OCI-LY7 (cell line): ENCODE measurements at regions not wholly inside any gene's neighbourhood (a gene's known extent, or its start where the extent isn't known, plus 50 kb on each side); places are given as distances from the start of the nearest gene placed in this dataset.
"Not testable (repeated sequence)": the region's sequence is repeated elsewhere in the genome, so short reads cannot be mapped to it uniquely, and the experiment has no call there.

Experiments
- BruUV-seq: library from RNA; stranded (reverse); fragments of 400-500 nt; replicated peaks from 2 replicates; lab custom pipeline; 2021; lab: Mats Ljungman, UMichigan
- CTCF ChIA-PET: fragments of 300-600 bp; sonication (Branson Sonifier 250); formaldehyde crosslinking; loops from one replicate; lab custom pipeline; 2022; ENCODE audit warnings: antibody characterized with exemption; ENCODE audit not compliant: unreplicated experiment; lab: Charles Lee
- POLR2A ChIA-PET: fragments of 300-600 bp; sonication (Branson Sonifier 250); formaldehyde crosslinking; loops from one replicate; lab custom pipeline; 2022; ENCODE audit warnings: antibody characterized with exemption; lab: Charles Lee
- DNase-seq: peaks from one replicate; pipeline ENCODE4 v3.0.0-alpha.2; 2015; ENCODE audit warnings: low spot score
- H2AFZ ChIP-seq: fragments of 200-600 bp; sonication (generic), shearing (Covaris generic); 2 replicates; pipeline ENCODE4 v1.6.1; 2014; ENCODE audit warnings: mild to moderate bottlenecking, antibody characterized with exemption, low read length, moderate library complexity
- H3K27ac ChIP-seq: fragments of 200-600 bp; sonication (generic); 2 replicates; pipeline ENCODE4 v1.5.1; 2014; ENCODE audit warnings: mixed run types, low read depth, mild to moderate bottlenecking, moderate library complexity, low read length, inconsistent platforms; ENCODE audit not compliant: poor library complexity, severe bottlenecking
- H3K36me3 ChIP-seq: fragments of 200-600 bp; sonication (generic); 2 replicates; pipeline ENCODE4 v1.6.1; 2014; ENCODE audit warnings: mild to moderate bottlenecking, antibody characterized with exemption, low read length, moderate library complexity, mixed read lengths; ENCODE audit not compliant: insufficient read depth
- H3K4me1 ChIP-seq: fragments of 200-600 bp; sonication (generic); 2 replicates; pipeline ENCODE4 v1.5.1; 2014; ENCODE audit warnings: mild to moderate bottlenecking, low read length; ENCODE audit not compliant: insufficient read depth, poor library complexity, severe bottlenecking
- H3K4me2 ChIP-seq: fragments of 200-600 bp; sonication (generic); 2 replicates; pipeline ENCODE4 v1.6.1; 2014; ENCODE audit warnings: mild to moderate bottlenecking, low read length
- H3K4me3 ChIP-seq: fragments of 200-600 bp; sonication (generic); 2 replicates; pipeline ENCODE4 v1.5.1; 2014; ENCODE audit warnings: mild to moderate bottlenecking, low read depth, low read length; ENCODE audit not compliant: poor library complexity, severe bottlenecking
- H3K79me2 ChIP-seq: fragments of 200-600 bp; sonication (generic); 2 replicates; pipeline ENCODE4 v1.6.1; 2016; ENCODE audit warnings: low read depth, mild to moderate bottlenecking, low read length, moderate library complexity, mixed read lengths; ENCODE audit not compliant: insufficient read depth
- H3K9me2 ChIP-seq: fragments of 200-600 bp; sonication (generic); 2 replicates; pipeline ENCODE4 v1.6.1; 2016; ENCODE audit warnings: mild to moderate bottlenecking, low read length, mixed read lengths; ENCODE audit not compliant: insufficient read depth
- H3K9me3 ChIP-seq: fragments of 200-600 bp; sonication (generic); 2 replicates; pipeline ENCODE4 v1.6.1; 2014; ENCODE audit warnings: mild to moderate bottlenecking, mixed run types, low read length, mixed read lengths
- H4K20me1 ChIP-seq: fragments of 200-600 bp; sonication (generic); 2 replicates; pipeline ENCODE4 v1.6.1; 2014; ENCODE audit warnings: mild to moderate bottlenecking, antibody characterized with exemption, low read length, moderate library complexity, mixed read lengths; ENCODE audit not compliant: insufficient read depth
- CTCF ChIP-seq: fragments of 200-600 bp; sonication (generic); conservative IDR thresholded peaks from 2 replicates; pipeline ENCODE4 v1.5.1; 2014; ENCODE audit warnings: mild to moderate bottlenecking, antibody characterized with exemption, low read length, moderate library complexity, mixed read lengths
- EZH2phosphoT487 ChIP-seq: fragments of 200-600 bp; sonication (generic); IDR thresholded peaks from 2 replicates; pipeline ENCODE4 v1.6.1; 2018; ENCODE audit warnings: low read depth, borderline replicate concordance, mild to moderate bottlenecking, mixed run types, antibody characterized with exemption, low read length, moderate library complexity, mixed read lengths
- intact Hi-C: fragments of 100-400 bp; cut with micrococcal nuclease; formaldehyde crosslinking; loops from one replicate; pipeline ENCODE4 v1.10.0; 2022; ENCODE audit not compliant: unreplicated experiment

GRCh38 chr10:6838118-6838517 lies 258.0 kb upstream of the PRKCQ start:
- no peak overlapping the region for H3K27ac ChIP-seq
- H3K9me3 ChIP-seq, result no peaks in the 10 kb centered on the region
- H4K20me1 ChIP-seq, result no peaks in the 10 kb centered on the region
- ChIA-PET CTCF (no interaction called here), POLR2A (no interaction called here)
- intact Hi-C loops, result no loop called here
- H3K36me3 ChIP-seq, result no peaks in the 10 kb centered on the region
- no TSS peak for BruUV-seq
- no peaks in the 10 kb centered on the region for H3K79me2 ChIP-seq
- H3K4me3 ChIP-seq, result no peak overlapping the region
- H3K9me2 ChIP-seq, result no peaks in the 10 kb centered on the region
- no peak overlapping the region for H2AFZ ChIP-seq
- peak; percentile 10 for DNase-seq
- H3K4me2 ChIP-seq, result no peak overlapping the region
- TF ChIP-seq EZH2phosphoT487, result no peak
- TF ChIP-seq CTCF, result peak; percentile 67
- no peaks in the 10 kb centered on the region for H3K4me1 ChIP-seq

GRCh38 chr10:6833458-6834011 lies 253.5 kb upstream of the PRKCQ start:
- H3K27ac ChIP-seq, result no peak overlapping the region
- intact Hi-C loops, result no loop called here
- CTCF ChIA-PET, result no interaction called here
- POLR2A ChIA-PET, result no interaction called here
- no peaks in the 10 kb centered on the region for H3K9me2 ChIP-seq
- TF ChIP-seq CTCF, result no peak
- TF ChIP-seq EZH2phosphoT487, result no peak
- H3K36me3 ChIP-seq, result no peaks in the 10 kb centered on the region
- no peaks in the 10 kb centered on the region for H3K79me2 ChIP-seq
- no peaks in the 10 kb centered on the region for H4K20me1 ChIP-seq
- no peak overlapping the region for H2AFZ ChIP-seq
- no peaks in the 10 kb centered on the region for H3K4me1 ChIP-seq
- no TSS peak for BruUV-seq
- H3K4me3 ChIP-seq, result no peak overlapping the region
- no peaks in the 10 kb centered on the region for H3K9me3 ChIP-seq
- no peak for DNase-seq
- no peak overlapping the region for H3K4me2 ChIP-seq

- H3K27ac ChIP-seq, H3K4me3 ChIP-seq, H3K4me2 ChIP-seq, POLR2A ChIA-PET, H3K4me1 ChIP-seq, H3K36me3 ChIP-seq, H3K9me2 ChIP-seq, DNase-seq, CTCF ChIA-PET, H4K20me1 ChIP-seq, H2AFZ ChIP-seq, BruUV-seq, intact Hi-C loops, H3K79me2 ChIP-seq, H3K9me3 ChIP-seq: not testable (repeated sequence)
Observed at GRCh38 chr10:6830981-6831380, 250.9 kb upstream of the PRKCQ start.

GRCh38 chr10:6824793-6825192 lies 244.7 kb upstream of the PRKCQ start:
- H3K9me3 ChIP-seq, H3K4me1 ChIP-seq, H4K20me1 ChIP-seq, CTCF ChIA-PET, H3K9me2 ChIP-seq, H3K4me2 ChIP-seq, POLR2A ChIA-PET, H2AFZ ChIP-seq, DNase-seq, H3K36me3 ChIP-seq, H3K4me3 ChIP-seq, BruUV-seq, H3K27ac ChIP-seq, H3K79me2 ChIP-seq, intact Hi-C loops: not testable (repeated sequence)
